Natural killer cell (primary cell): ENCODE measurements at regions not wholly inside any gene's neighbourhood (a gene's known extent, or its start where the extent isn't known, plus 50 kb on each side); places are given as distances from the start of the nearest gene placed in this dataset.

ENCODE experiments used
- ATAC-seq, 3 donors: fragments of 150-1000 bp in 2 of 3; fragments of 200-7000 bp in 1 of 3; cut with Tn5 transposase; 1 replicate in 1 of 3; 2 replicates in 2 of 3; pipeline ENCODE4 v1.10.0; 2021; ENCODE audit warnings: mild to moderate bottlenecking in 2 of 3, moderate library complexity in 2 of 3
- DNase-seq, 2 donors: peaks; one replicate each; pipeline versions ENCODE4 v3.0.0 to v3.0.0-alpha.2; 2013 to 2021; ENCODE audit warnings: mixed read lengths in 1 of 2
- H3K27ac ChIP-seq: one replicate; pipeline ENCODE4 v1.5.1; 2013; ENCODE audit warnings: mild to moderate bottlenecking, low read length
- H3K27me3 ChIP-seq: one replicate; pipeline ENCODE4 v1.6.1; 2013; ENCODE audit warnings: low read length; ENCODE audit not compliant: control insufficient read depth, insufficient read depth
- H3K36me3 ChIP-seq: one replicate; pipeline ENCODE4 v1.6.1; 2013; ENCODE audit warnings: low read length; ENCODE audit not compliant: control insufficient read depth, insufficient read depth
- H3K4me1 ChIP-seq: one replicate; pipeline ENCODE4 v1.6.1; 2013; ENCODE audit warnings: low read length; ENCODE audit not compliant: control insufficient read depth, insufficient read depth
- H3K4me3 ChIP-seq: one replicate; pipeline ENCODE4 v1.5.1; 2013; ENCODE audit warnings: low read length
- H3K9me3 ChIP-seq: one replicate; pipeline ENCODE4 v1.6.1; 2013; ENCODE audit warnings: low read length; ENCODE audit not compliant: control insufficient read depth, insufficient read depth
- H3K27ac Mint-ChIP-seq, 2 donors: one replicate each; pipeline ENCODE4 v1.8.0; 2022; ENCODE audit warnings: mild to moderate bottlenecking in 2 of 2, mixed read lengths in 2 of 2, moderate library complexity in 1 of 2
- H3K27me3 Mint-ChIP-seq, 2 donors: one replicate each; pipeline ENCODE4 v1.8.0; 2022; ENCODE audit warnings: low read depth in 2 of 2, mixed read lengths in 2 of 2
- H3K36me3 Mint-ChIP-seq: one replicate; pipeline ENCODE4 v1.8.0; 2022; ENCODE audit warnings: mixed read lengths
- H3K4me1 Mint-ChIP-seq, 2 donors: one replicate each; pipeline ENCODE4 v1.8.0; 2022; ENCODE audit warnings: mixed read lengths in 2 of 2
- H3K4me3 Mint-ChIP-seq: one replicate; pipeline ENCODE4 v1.8.0; 2022; ENCODE audit warnings: mild to moderate bottlenecking, moderate library complexity, mixed read lengths
- H3K9me3 Mint-ChIP-seq, 2 donors: one replicate each; pipeline ENCODE4 v1.8.0; 2022; ENCODE audit warnings: mixed read lengths in 2 of 2
- CTCF ChIP-seq: fragments of 200-600 bp; IDR thresholded peaks from one replicate; pipeline ENCODE4 v1.8.0; 2022; ENCODE audit warnings: antibody characterized with exemption
- WGBS: methylation state at CpG from one replicate; pipeline ENCODE4 v1.1.7; 2013; ENCODE audit warnings: missing lambda C conversion rate; ENCODE audit not compliant: insufficient coverage; 5-methylcytosine and 5-hydroxymethylcytosine counted together
- intact Hi-C: fragments of 100-400 bp; cut with micrococcal nuclease; formaldehyde crosslinking; loops from one replicate; pipeline ENCODE4 v1.14.2; 2022

GRCh38 chr6:134866563-134866962, 83.3 kb downstream of the ALDH8A1 start:
- no peaks in the 10 kb centered on the region for H3K27me3 ChIP-seq
- no peak for TF ChIP-seq CTCF
- DNase-seq (no peak), ATAC-seq (no peak)
- peaks cover 0 to 7% of the 10 kb centered on the region in 2 donors for H3K27me3 Mint-ChIP-seq
- no peaks in the 10 kb centered on the region for H3K36me3 Mint-ChIP-seq
- H3K4me1 ChIP-seq = no peaks in the 10 kb centered on the region
- H3K4me3 ChIP-seq = no peak overlapping the region
- no peak overlapping the region for H3K27ac Mint-ChIP-seq
- no peak overlapping the region for H3K4me3 Mint-ChIP-seq
- H3K27ac ChIP-seq = no peak overlapping the region
- no peaks in the 10 kb centered on the region for H3K36me3 ChIP-seq
- 80% methylated on average over 2 of the region's 2 CpGs for WGBS
- no peaks in the 10 kb centered on the region for H3K9me3 ChIP-seq
- no peaks in the 10 kb centered on the region for H3K9me3 Mint-ChIP-seq
- H3K4me1 Mint-ChIP-seq = peaks cover 0 to 4% of the 10 kb centered on the region in 2 donors
- intact Hi-C loops = no loop called here

- no peaks in the 10 kb centered on the region for H3K36me3 ChIP-seq
- intact Hi-C loops = no loop called here
- H3K27me3 ChIP-seq = no peaks in the 10 kb centered on the region
- no peak overlapping the region for H3K27ac Mint-ChIP-seq
- WGBS = 66% methylated on average over 3 of the region's 3 CpGs
- H3K9me3 ChIP-seq = no peaks in the 10 kb centered on the region
- no peaks in the 10 kb centered on the region for H3K4me1 ChIP-seq
- TF ChIP-seq CTCF = no peak
- no peaks in the 10 kb centered on the region for H3K9me3 Mint-ChIP-seq
- ATAC-seq (no peak), DNase-seq (no peak)
- no peak overlapping the region for H3K4me3 ChIP-seq
- peaks cover 0 to 7% of the 10 kb centered on the region in 2 donors for H3K27me3 Mint-ChIP-seq
- no peaks in the 10 kb centered on the region for H3K36me3 Mint-ChIP-seq
- no peak overlapping the region for H3K4me3 Mint-ChIP-seq
- H3K4me1 Mint-ChIP-seq = no peaks in the 10 kb centered on the region
- no peak overlapping the region for H3K27ac ChIP-seq
These were observed 85.3 kb downstream of the ALDH8A1 start for GRCh38 chr6:134864558-134864957.

- no peaks in the 10 kb centered on the region for H3K9me3 Mint-ChIP-seq
- H3K4me3 Mint-ChIP-seq = no peak overlapping the region
- H3K4me1 Mint-ChIP-seq = no peaks in the 10 kb centered on the region
These were observed 86.0 kb downstream of the ALDH8A1 start for GRCh38 chr6:134863763-134864510.

More at GRCh38 chr6:134863763-134864510, 86.0 kb downstream of the ALDH8A1 start:
- no peak overlapping the region for H3K27ac ChIP-seq
- no peak for DNase-seq
- no peaks in the 10 kb centered on the region for H3K9me3 ChIP-seq
- H3K36me3 ChIP-seq = no peaks in the 10 kb centered on the region
- no peaks in the 10 kb centered on the region for H3K27me3 ChIP-seq
- H3K27me3 Mint-ChIP-seq = peaks cover 0 to 7% of the 10 kb centered on the region in 2 donors
- no peak for ATAC-seq
- H3K36me3 Mint-ChIP-seq = no peaks in the 10 kb centered on the region
- no peaks in the 10 kb centered on the region for H3K4me1 ChIP-seq
- WGBS = 87% methylated on average over 11 of the region's 11 CpGs
- intact Hi-C loops = no loop called here
- no peak overlapping the region for H3K4me3 ChIP-seq
- no peak for TF ChIP-seq CTCF
- H3K27ac Mint-ChIP-seq = no peak overlapping the region
